Activated T-cell treated with anti-CD3 and anti-CD28 coated beads, Interleukin-2, amount 50 U/mL, for 4 hours (primary cell): ENCODE measurements at regions not wholly inside any gene's neighbourhood (a gene's known extent, or its start where the extent isn't known, plus 50 kb on each side); places are given as distances from the start of the nearest gene placed in this dataset.

Experiments used
- ATAC-seq, 2 donors: fragments of 200-7000 bp; cut with Tn5 transposase; one replicate each; pipeline ENCODE4 v1.10.0; 2021
- DNase-seq: peaks from one replicate; pipeline ENCODE4 v3.0.0-alpha.2; 2020
- H3K27me3 Mint-ChIP-seq: one replicate; pipeline ENCODE4 v1.8.0; 2021; ENCODE audit warnings: low read depth, mixed read lengths
- H3K36me3 Mint-ChIP-seq: one replicate; pipeline ENCODE4 v1.8.0; 2022; ENCODE audit warnings: mixed read lengths; ENCODE audit not compliant: insufficient read depth
- H3K4me1 Mint-ChIP-seq: one replicate; pipeline ENCODE4 v1.8.0; 2021; ENCODE audit warnings: low read depth, mixed read lengths
- H3K4me3 Mint-ChIP-seq: one replicate; pipeline ENCODE4 v1.8.0; 2021; ENCODE audit warnings: mild to moderate bottlenecking, moderate library complexity, mixed read lengths
- H3K9me3 Mint-ChIP-seq: one replicate; pipeline ENCODE4 v1.8.0; 2021; ENCODE audit warnings: mixed read lengths

GRCh38 chr3:24965706-24966385, 462.2 kb upstream of the RARB start:
- Mint-ChIP-seq H3K27me3 (no peaks in the 10 kb centered on the region), H3K4me1 (no peaks in the 10 kb centered on the region), H3K36me3 (no peaks in the 10 kb centered on the region), H3K9me3 (no peaks in the 10 kb centered on the region), H3K4me3 (no peak overlapping the region)
- ATAC-seq (no peak), DNase-seq (no peak)

DNA sequence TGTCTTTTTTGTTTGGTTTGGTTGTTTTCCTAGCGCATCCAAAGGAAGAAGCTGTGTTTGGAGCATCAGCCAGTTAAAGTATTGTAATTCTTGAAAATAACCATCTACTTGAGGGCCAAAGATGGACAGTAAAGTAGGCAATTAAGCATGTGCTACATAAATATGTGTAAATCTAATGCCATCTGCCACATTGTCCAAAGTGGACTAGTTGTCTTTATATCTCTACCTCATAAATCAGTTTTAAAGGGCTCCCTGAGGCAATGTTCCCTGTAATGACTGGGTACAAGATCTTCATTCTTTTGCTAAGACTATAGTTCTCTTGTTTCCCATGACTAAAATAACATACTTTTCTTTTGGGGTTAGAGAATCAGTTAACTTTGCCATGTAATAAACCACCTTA, 460.0 kb upstream of the RARB start:
- Mint-ChIP-seq H3K4me1 (no peaks in the 10 kb centered on the region), H3K36me3 (no peaks in the 10 kb centered on the region)

GRCh38 chr3:24972491-24972890, 455.6 kb upstream of the RARB start:
- H3K4me1 Mint-ChIP-seq = no peaks in the 10 kb centered on the region
- H3K27me3 Mint-ChIP-seq = no peaks in the 10 kb centered on the region
- ATAC-seq (no peak), DNase-seq (no peak)
- no peaks in the 10 kb centered on the region for H3K9me3 Mint-ChIP-seq
- no peaks in the 10 kb centered on the region for H3K36me3 Mint-ChIP-seq
- no peak overlapping the region for H3K4me3 Mint-ChIP-seq

More for the DNA sequence above, 460.0 kb upstream of the RARB start:
- no peak for DNase-seq
- ATAC-seq = no peak
- no peaks in the 10 kb centered on the region for H3K9me3 Mint-ChIP-seq
- H3K4me3 Mint-ChIP-seq = no peak overlapping the region
- no peaks in the 10 kb centered on the region for H3K27me3 Mint-ChIP-seq

DNA sequence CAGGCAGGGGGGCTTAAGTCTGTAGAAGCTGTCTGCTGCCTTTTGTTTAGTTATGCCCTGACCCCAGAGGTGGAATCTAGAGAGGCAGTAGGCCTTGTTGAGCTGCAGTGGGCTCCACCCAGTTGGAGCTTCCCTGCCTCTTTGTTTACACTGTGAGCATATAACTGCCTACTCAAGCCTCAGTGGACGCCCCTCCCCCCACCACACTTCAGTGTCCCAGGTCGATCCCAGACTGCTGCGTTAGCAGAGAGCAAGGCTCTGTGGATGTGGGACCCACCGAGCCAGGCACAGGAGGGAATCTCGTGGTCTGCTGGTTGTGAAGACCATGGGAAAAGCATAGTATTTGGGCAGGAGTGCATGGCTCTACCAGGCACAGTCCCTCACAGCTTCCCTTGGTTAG, 446.8 kb upstream of the RARB start:
- H3K9me3 Mint-ChIP-seq = peaks cover 10% of the 10 kb centered on the region
- DNase-seq (no peak), ATAC-seq (no peak)
- H3K27me3 Mint-ChIP-seq = no peaks in the 10 kb centered on the region
- H3K4me3 Mint-ChIP-seq = no peak overlapping the region
- H3K4me1 Mint-ChIP-seq = no peaks in the 10 kb centered on the region
- no peaks in the 10 kb centered on the region for H3K36me3 Mint-ChIP-seq

DNA sequence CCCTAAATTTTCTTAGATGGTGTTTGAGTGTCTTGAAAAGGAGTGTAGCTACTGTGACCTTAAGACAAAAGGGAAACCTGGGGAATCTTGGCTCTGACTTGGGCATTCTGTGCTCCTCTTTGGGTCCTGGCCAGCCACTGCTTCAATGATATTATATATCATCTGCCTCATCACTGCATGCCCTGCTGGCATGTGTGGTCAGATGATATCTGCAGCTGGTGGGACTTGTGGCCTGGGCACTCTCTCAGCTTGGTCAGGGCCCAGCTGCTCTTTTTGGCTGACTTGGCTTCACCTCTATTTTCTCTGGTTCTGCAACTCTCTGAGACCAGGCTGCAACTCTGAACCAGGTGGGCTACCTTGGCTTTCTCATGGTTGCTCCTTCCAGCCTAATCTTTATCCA, 446.1 kb upstream of the RARB start:
- Mint-ChIP-seq H3K4me1 (no peaks in the 10 kb centered on the region), H3K4me3 (no peak overlapping the region), H3K9me3 (peaks cover 10% of the 10 kb centered on the region), H3K36me3 (no peaks in the 10 kb centered on the region), H3K27me3 (no peaks in the 10 kb centered on the region)
- ATAC-seq (no peak), DNase-seq (no peak)

GRCh38 chr3:24985668-24986067, 442.4 kb upstream of the RARB start:
- no peaks in the 10 kb centered on the region for H3K27me3 Mint-ChIP-seq
- no peaks in the 10 kb centered on the region for H3K4me1 Mint-ChIP-seq
- no peaks in the 10 kb centered on the region for H3K9me3 Mint-ChIP-seq
- no peak overlapping the region for H3K4me3 Mint-ChIP-seq
- no peaks in the 10 kb centered on the region for H3K36me3 Mint-ChIP-seq
- no peak for ATAC-seq
- no peak for DNase-seq

DNA sequence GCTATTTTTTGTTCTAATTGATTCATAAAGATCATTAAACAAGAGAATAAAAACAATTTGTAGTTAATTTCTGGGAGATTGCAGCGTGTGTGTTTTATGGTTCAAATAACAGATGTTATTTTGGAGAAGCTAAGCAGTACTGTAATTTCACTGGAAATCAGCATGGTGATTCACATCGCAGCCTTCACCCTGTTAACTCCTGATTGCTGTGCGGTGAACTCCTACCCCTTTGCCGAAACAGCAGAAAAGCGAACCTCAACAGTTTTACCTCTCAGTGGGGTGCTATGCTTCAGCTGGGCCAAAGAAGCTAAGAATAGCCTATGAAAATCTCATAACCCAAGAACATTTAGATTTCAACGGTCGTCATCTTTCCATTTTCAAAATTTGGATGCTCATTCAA, 441.5 kb upstream of the RARB start:
- no peaks in the 10 kb centered on the region for H3K36me3 Mint-ChIP-seq
- H3K27me3 Mint-ChIP-seq = no peaks in the 10 kb centered on the region
- DNase-seq (no peak), ATAC-seq (no peak)
- H3K9me3 Mint-ChIP-seq = no peaks in the 10 kb centered on the region
- H3K4me1 Mint-ChIP-seq = no peaks in the 10 kb centered on the region
- H3K4me3 Mint-ChIP-seq = no peak overlapping the region

DNA sequence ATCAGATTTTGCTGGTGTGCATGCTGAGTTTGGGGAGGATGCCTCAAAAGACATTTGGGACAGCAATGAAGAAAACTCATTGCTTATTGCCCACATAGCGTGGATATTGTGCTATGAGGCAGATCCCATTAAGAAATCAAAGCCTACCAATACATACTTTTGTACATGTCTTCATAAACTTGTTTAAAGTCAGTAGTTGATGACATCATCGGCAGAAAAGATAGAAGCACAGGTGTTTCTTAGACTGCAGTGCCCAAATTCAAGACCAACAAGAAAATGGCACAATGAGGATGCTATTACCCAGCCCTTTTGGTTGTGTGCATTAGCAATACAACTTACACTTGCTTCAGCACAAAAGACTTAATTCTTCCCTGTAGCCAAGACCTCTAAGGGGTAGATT, 428.7 kb upstream of the RARB start:
- H3K27me3 Mint-ChIP-seq = no peaks in the 10 kb centered on the region
- no peaks in the 10 kb centered on the region for H3K9me3 Mint-ChIP-seq
- no peak overlapping the region for H3K4me3 Mint-ChIP-seq
- DNase-seq (no peak), ATAC-seq (no peak)
- H3K36me3 Mint-ChIP-seq = no peaks in the 10 kb centered on the region
- no peaks in the 10 kb centered on the region for H3K4me1 Mint-ChIP-seq

DNA sequence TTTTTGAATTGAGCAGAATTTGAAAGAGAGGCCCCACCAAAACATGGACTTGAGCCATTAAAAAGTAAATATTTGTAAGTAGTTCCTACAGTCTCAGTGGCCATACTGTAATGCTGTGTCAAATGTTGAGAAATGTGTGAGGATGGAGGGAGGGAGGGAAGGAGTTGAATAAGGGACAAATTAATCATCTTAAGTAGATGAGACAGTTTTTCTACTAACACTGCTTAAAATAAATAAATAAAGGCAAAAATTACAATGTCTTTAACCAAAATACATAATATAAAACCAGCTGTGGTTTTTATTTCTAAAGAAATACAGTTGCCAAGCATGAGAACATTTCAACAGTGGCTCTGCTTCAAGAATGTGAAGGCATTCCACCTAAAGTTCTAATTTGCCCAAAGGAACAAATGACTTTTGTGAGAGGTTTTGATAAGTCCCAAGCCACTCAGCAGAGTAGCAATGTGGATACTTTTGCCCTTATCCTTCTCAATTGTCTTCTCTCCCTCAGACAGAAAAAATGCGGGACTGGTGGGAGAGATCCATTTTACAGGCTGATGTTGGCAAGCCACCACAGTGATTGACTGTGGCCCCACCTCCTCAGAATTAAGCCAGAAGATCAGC, 427.0 kb upstream of the RARB start:
- Mint-ChIP-seq H3K9me3 (no peaks in the 10 kb centered on the region), H3K4me1 (no peaks in the 10 kb centered on the region), H3K27me3 (no peaks in the 10 kb centered on the region), H3K4me3 (no peak overlapping the region), H3K36me3 (no peaks in the 10 kb centered on the region)
- ATAC-seq (no peak), DNase-seq (no peak)

- H3K27me3 Mint-ChIP-seq = no peaks in the 10 kb centered on the region
- no peaks in the 10 kb centered on the region for H3K9me3 Mint-ChIP-seq
- DNase-seq (no peak), ATAC-seq (no peak)
- H3K36me3 Mint-ChIP-seq = no peaks in the 10 kb centered on the region
- no peak overlapping the region for H3K4me3 Mint-ChIP-seq
- H3K4me1 Mint-ChIP-seq = no peaks in the 10 kb centered on the region
Observed at GRCh38 chr3:25002052-25002451, 426.0 kb upstream of the RARB start.

DNA sequence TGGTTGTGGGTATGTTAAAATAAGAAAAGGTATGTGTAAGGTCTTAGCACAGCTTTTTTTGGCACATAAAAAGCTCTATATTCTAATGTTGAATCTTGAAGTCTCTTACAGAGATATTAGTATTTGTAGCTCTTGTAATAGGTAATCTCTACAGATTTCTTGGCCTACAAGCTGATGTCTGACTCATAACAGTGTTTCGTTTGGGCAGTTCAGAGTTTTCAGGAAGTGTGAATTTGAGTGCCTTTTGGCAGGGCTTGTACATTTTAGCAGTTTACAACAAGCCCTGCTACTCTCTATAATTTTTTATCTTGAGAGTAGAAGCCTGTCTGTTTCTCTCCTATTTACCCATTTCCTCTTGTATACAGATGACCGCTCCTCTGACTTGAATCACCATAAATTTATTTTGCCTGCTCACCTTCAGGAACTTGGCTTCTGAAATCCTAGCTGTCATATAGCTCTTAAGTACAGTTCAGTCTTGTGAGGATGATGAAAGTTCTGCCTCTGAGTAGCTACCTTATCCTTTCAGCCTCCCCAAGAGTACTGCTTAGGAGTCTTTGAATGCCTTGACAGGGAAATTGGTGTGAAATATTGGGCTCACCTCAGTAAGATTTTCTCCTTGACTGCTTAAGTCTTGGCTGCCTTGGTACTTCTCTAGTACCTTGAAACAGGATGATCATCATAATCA, 419.9 kb upstream of the RARB start:
- no peaks in the 10 kb centered on the region for H3K9me3 Mint-ChIP-seq
- no peaks in the 10 kb centered on the region for H3K27me3 Mint-ChIP-seq
- no peak overlapping the region for H3K4me3 Mint-ChIP-seq
- DNase-seq (no peak), ATAC-seq (no peak)
- no peaks in the 10 kb centered on the region for H3K36me3 Mint-ChIP-seq
- H3K4me1 Mint-ChIP-seq = no peaks in the 10 kb centered on the region

DNA sequence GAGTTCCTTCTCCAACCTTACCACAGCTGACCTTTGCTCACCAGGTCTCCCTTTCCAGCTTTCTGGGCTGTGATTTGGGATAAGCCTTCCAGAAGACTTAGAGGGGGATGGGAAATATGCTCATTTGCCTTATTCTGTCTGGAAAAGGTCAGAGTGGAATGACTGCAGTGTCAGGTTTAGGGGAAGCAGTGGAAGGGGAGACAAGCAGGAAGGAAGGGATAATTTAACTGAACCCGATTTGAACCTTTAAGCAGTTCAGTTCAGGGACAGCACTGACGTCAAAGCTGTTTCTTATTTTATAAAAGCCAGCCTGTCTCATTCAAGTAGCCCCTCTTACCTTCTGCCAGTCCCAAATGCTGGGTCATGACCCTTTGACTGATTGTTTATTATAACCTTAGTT, 418.4 kb upstream of the RARB start:
- no peaks in the 10 kb centered on the region for H3K9me3 Mint-ChIP-seq
- no peaks in the 10 kb centered on the region for H3K36me3 Mint-ChIP-seq
- H3K4me1 Mint-ChIP-seq = no peaks in the 10 kb centered on the region
- DNase-seq = no peak
- H3K4me3 Mint-ChIP-seq = no peak overlapping the region
- ATAC-seq = no peak
- no peaks in the 10 kb centered on the region for H3K27me3 Mint-ChIP-seq

DNA sequence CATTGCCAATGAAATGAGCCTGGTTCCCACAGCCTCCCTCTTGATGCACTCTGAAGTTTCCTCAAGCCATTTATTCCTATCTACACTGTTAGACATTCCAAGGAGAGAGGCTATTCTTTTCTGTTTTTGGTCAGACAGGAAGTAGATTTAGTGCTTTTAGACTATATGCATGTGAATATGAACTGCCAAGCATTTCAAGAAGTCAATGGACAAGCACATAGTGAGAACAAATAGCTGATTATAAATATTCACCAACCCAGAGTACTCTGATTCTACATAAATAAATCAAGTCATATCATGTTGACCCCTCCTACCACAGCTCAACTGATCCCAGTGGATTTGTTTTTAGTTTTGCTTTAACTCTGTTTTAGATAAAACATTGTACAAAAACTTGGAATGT, 412.5 kb upstream of the RARB start:
- Mint-ChIP-seq H3K27me3 (no peaks in the 10 kb centered on the region), H3K4me3 (no peak overlapping the region), H3K36me3 (no peaks in the 10 kb centered on the region), H3K9me3 (no peaks in the 10 kb centered on the region), H3K4me1 (no peaks in the 10 kb centered on the region)
- DNase-seq = no peak
- no peak for ATAC-seq

- H3K4me1 Mint-ChIP-seq = no peaks in the 10 kb centered on the region
- H3K27me3 Mint-ChIP-seq = no peaks in the 10 kb centered on the region
- ATAC-seq (no peak), DNase-seq (no peak)
- no peak overlapping the region for H3K4me3 Mint-ChIP-seq
- H3K36me3 Mint-ChIP-seq = no peaks in the 10 kb centered on the region
- H3K9me3 Mint-ChIP-seq = no peaks in the 10 kb centered on the region
Observed at GRCh38 chr3:25018909-25019308, 409.2 kb upstream of the RARB start.

- no peak for ATAC-seq
- Mint-ChIP-seq H3K9me3 (no peaks in the 10 kb centered on the region), H3K4me3 (no peak overlapping the region), H3K36me3 (no peaks in the 10 kb centered on the region), H3K27me3 (no peaks in the 10 kb centered on the region), H3K4me1 (no peaks in the 10 kb centered on the region)
- DNase-seq = no peak
Observed at GRCh38 chr3:25019506-25019905, 408.6 kb upstream of the RARB start.
